Stimulated activated CD8-positive, alpha-beta memory T cell treated with anti-CD3 and anti-CD28 coated beads, Interleukin-15, amount 100 ng/mL, for 4 hours (primary cell): ENCODE measurements at regions not wholly inside any gene's neighbourhood (a gene's known extent, or its start where the extent isn't known, plus 50 kb on each side); places are given as distances from the start of the nearest gene placed in this dataset.

Source experiments
- DNase-seq, 2 donors: peaks; one replicate each; pipeline ENCODE4 v3.0.0-alpha.2; 2020; ENCODE audit warnings: low read depth in 2 of 2

DNA sequence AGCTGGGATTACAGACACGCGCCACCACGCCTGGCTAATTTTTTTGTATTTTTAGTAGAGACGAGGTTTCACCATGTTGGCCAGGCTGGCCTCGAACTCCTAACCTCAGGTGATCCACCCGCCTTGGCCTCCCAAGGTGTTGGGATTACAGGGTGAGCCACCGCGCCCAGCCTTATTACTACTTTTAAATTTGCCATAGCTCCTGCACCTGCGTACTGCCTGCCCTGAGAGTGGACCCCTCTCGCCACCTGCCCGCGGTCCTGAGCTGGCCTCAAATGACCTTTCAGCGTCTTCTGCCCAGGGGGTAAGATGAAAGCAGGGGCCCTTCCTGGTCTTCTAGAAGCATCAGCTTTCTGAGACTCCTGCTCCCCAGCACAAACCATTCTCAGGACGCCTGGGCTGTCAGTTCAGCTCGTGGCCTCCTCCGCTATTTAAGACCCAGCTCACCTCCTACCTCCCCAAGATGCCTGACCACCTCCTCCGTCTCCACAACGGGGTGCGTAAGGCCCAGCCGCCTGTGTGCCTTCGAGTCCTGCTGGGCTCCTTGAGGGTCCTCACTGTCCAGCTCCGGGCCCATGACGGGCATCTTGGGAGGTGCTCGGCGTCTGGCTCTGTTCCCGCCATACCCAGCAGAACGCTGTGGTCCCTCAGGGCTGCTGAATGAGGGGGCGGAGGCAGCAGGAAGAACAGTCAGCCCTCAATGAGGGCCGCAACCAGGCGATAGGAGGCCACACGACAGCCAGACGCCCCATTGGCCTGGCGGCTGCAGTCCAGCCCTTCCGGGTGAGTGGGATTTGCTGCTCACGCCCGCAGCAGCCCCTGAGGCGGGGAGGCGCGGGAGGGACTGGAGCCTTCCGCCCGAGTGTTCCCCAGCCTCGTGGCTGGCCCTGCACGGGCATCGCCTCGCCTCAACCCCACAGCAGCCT, 266.6 kb downstream of the TFCP2L1 start:
- DNase-seq, result no peak

DNA sequence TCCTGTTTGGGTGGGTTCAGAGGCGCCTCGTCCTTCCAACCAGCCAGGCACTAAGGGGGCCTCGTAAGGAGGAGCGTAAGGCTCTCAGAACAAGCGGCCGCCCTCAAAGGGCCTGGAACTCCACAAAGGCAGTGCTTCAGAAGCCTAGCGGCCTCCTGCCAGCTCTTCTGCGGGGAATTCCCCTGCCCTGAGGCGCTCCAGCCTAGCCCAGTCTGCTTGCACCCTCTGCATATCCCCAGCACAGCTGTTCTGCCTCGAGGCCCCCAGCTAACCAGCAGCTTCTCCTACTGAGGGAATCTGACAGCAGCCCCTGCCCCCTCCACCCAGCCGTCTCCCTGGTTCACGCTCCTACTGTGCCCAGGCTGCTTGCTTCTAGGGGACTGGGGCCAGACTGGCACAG, 265.9 kb downstream of the TFCP2L1 start:
- no peak for DNase-seq

DNA sequence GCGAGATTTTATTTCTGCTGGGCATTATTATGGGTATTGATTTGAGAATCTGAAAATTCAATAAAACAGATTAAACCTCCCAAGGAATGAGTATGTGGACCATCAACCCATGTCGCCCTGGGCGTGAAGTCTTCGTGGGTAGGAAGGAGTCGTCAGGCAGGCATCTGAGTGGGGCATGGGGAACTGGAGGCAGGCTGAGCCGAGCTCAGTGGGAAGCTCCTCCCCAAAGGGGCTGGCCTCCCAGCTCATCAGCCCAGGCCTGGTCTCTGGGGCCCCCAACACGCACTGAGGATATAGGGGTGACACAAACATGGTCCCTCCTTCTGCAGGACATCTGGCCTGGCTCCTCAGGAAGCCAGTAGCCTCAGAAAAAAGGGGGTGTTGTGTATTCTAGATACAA, 265.2 kb downstream of the TFCP2L1 start:
- no peak for DNase-seq

DNA sequence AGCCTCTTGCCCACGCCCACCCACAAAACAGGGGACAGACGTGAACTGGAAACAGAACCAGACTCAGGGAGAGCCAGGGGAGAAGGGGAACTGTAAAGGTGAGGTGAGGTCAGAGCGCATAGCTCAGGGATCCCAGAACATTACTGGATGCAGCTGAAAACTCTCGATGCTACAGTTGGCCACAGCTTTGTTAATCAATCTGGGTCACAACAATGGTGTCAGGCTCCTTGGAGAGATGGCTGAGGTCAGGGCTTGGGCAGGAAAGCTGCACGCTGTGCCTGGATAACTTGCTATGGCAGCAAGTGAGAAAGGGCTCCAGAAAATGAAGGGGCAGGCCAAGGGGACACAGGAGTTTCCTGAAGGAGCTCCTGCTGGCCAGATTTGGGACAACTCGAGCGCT, 263.3 kb downstream of the TFCP2L1 start:
- DNase-seq, result no peak

DNA sequence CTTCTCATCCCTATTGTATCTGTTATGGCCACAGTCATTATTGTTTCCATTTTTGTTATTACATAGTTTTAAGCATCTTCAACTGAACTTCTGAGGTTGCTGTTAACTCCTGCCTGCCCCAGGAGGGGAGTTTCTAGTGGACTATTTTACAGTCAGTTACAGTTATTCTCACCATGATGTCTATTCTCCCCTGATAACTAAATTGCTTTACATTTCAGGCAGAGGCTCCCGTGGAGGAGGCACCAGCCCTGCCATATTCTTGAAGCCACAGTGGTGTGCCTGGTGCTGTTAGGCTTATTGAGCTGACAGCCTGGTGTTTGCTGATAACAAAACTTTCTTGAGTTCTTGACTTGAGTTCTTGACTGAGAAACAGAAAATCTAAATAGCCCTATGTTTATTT, 256.4 kb downstream of the TFCP2L1 start:
- DNase-seq, result no peak

DNA sequence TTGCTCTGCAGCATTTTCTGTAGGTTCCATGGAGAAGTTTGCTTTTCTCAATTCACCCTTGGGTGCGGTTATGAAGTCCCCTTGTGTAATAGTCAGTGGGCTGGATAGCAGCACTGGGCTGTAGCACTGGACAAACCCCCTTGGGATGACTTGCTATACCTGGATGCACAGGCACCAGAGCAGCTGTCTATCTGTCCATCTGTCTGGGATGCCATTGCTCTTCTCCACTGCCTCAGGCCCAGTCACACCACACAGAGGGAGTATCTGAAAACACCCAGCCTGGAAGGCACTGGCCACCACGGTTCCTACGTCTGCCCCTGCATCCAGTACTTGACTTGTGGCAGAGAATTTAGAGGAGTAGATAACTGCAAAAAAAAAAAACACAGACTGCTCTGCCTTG, 254.5 kb downstream of the TFCP2L1 start:
- no peak for DNase-seq

DNA sequence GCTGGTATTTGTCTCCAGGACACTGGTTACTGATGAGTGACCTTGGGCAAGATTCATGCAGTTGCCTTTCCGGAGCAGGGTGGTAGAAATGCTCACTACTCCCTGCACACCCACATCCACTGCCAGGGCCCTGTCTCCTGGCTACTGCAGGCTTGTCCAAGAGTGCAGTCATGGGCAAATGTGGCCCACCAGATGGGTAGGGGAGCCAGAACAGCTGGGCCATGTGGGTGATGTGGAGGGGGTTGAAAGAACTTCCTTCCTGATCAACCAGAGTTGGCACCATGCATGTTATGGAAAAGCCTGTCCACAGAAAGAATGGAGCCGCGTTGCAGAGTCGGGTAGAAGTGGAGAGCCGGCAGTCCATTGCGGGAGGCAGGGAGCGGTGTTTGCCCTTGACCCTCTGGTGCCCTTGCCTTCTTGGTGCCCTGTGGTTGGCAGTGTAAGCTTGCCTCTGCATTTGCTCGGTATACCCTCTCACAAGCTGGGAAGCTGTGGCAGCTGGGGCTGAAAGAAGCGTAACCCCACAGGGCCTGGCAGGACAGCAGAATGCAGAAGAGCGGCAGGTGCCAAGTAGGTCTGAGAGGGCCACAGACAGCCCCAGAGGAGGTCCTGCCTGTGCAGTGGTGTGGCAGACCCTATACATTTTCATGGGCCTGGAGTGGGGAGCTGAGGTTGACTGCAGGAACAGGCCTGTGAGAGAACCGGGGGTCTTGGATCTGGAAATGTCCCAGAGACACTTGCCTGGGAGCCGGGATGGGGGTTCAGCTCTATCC, 253.2 kb downstream of the TFCP2L1 start:
- DNase-seq, result no peak

DNA sequence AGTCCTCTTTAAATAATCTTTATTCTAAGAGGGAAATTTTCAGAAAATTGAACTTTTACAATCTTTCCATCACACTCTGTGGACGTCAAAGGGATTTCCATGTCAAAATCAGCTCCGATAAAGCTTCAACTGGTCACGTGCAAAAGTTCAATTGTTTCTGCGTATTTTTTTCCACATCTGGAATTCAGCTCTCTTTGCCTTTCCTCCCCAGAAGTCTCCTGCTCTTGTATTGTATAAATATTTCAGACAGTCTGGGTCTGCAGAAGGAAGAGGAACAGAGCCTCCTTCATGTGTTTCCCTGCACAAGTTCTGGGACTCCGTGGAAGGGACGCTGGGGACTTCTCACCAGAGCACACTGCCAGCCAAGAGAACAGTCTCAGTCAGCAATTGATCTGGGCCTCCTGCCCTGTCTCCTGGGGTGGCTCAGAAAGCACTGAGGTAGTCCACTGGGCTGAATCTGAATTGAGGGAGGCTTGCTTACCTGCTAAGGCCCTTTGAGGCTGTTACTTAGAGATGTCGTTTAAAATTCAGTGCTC, 251.5 kb downstream of the TFCP2L1 start:
- no peak for DNase-seq

DNA sequence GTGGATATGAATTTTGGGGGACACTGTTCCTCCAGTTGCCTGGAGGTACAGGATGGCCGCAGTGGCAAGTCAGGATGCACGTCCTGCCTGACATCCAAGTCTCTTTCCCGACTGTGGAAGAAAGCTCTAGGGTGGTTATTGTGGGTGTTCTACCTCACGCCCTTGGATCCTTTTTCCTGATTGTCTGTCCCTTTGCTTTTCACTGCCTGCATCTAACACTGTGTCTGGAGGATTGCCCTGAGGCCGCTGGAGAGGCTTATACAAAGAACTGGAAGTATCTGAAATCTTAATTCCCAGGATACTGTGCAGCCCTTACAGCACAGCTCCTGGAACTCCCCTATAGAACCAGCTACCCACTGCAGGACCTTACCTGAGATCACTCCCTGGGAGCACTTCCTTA, 250.5 kb downstream of the TFCP2L1 start:
- DNase-seq, result no peak

DNA sequence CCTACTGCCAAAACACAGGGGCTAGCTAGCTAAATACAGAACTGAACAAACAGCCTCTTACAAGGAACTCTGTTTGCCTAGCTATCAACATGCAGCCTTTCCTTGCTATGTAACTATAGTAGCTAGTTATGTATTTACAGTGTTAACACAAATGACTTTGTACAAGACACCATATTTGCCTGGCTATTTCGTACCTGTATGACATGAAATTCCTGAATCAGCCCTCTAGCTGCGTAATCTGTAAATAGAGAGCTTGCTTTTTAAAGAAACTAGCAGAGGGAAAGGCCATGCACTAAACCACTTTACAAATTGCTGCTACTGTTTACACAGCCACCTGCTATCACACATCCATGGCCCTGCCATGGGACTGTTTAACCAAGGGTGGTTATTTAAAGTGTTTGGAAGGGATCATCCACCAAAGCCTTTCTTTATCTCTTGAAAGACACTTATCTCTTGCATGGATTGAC, 248.7 kb downstream of the TFCP2L1 start:
- DNase-seq, result no peak

DNA sequence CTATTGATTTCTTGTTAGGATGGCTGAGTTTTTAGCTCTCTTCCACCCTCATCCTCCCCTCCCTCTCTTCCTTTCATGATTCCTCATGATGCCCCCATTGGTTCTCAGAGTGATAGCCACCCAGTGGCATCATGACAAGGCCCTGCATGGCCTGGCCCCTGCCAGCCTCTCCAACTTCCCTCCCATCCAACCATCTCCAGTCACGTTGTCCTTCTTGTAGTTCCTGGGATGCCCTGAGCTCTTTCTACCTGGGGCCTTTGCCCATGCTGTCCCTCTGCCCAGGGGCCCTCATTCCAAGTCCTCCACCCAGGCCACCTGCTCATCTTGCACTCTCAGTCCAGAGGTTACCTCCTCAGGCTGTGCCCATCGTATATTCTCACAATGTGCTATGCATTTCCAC, 247.5 kb downstream of the TFCP2L1 start:
- no peak for DNase-seq

DNA sequence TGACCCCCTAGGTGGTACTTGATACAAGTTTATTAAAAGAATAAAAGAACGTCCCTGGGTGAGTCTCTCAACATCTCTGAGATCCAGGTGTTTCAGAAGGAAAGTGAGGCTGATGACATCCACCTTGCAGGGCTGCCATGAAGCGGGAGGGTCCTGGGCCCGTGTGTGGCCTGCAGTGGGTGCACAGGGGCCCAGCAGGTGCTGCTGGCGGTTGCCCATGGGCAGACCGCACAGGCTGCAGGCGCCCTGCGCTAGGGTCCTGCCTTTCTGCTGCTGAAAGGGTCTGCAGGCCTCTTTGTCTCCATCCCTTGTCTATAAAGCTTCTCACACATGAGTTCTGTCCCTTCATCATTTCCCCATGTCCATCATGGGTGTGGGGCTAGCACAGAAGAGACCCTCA, 247.0 kb downstream of the TFCP2L1 start:
- no peak for DNase-seq

DNA sequence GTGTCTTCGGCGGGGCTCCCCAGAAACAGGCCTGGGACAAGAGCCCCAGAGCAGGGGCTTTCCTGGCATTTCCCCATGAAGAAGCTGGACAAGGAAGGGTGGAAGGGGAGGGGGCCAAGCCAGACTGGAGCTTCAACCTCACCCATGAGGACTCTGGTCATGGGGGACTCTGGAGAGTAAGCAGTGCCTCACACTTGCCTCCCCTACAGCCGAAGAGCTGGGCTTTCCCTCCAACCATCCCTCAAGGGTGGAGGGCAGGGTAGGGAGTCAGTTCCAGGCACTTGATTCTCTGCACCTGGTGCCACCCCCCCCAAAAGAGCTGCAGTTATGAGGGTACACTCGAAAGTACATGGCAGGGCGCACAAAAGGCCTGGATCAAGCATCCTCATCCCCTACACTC, 246.6 kb downstream of the TFCP2L1 start:
- no peak for DNase-seq

DNA sequence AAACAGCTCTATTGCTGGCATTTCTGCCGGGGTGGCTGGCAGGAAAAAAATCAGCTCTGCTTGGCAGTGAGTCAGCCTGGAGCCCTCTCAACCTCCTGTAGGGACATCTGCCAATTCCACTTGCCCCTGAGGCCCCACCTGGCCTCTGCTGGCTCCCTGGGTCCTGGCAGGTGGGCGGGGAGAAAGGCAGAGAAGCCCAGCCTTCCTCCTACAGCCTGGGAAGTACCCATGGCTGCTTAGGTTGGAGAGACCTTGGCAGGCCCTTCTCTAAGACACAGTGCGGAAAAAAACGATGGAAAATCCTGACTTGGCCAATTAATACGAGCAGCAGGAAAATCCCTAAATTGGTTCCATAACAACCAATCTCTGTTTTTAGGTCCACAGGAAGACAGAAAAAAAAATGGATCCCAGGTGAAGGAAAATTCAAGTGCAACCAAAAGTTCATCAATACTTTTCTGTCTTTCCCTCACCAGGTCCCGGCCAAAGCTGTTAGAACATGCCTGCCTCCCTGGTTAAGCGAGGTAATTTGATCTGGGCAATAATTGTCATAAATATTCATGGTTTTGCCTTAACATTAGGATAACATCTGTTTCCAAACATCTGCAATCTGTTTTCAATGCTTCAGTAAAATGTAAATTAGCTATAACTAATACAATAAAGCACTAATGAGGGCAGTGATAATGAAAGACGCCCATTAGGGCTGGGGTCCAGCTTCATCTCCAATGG, 245.9 kb downstream of the TFCP2L1 start:
- DNase-seq, result no peak

DNA sequence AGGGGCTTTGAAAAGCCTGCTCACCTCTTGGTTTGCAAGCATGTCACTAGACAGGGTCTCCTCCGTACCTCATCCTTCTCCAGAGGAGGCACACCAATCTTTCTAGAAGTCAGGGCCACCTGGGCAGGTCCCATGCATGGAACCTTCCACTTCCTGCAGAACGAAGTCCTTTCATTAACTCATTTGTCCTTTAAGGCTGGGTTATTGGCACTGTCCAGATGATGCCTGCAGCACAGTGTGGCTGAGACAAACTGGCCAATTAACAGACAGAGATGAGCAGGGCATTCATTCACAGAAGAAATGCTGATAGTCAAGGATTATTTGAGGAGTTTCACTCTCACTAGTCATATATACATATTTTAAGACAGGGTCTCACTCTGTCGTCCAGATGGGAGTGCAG, 245.3 kb downstream of the TFCP2L1 start:
- no peak for DNase-seq

DNA sequence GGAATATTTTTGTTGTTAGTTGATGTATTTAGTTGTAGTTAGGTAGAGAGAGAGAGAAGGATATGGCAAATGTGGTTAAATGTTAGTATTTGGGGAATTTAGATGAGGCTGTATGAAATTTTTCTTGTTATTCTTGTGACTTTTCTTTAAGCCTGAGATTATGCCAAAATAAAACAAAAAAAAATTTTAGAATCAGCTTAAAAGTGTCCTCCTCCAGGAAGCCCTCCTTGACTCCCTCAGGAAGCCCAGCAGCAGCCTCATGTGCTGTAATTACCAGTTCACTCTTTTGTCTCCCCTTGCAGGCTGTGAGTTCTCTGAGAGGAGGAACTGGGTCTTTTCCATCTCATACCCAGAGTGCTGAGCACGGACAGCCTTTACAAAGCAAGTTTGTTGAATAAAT, 243.5 kb downstream of the TFCP2L1 start:
- no peak for DNase-seq

DNA sequence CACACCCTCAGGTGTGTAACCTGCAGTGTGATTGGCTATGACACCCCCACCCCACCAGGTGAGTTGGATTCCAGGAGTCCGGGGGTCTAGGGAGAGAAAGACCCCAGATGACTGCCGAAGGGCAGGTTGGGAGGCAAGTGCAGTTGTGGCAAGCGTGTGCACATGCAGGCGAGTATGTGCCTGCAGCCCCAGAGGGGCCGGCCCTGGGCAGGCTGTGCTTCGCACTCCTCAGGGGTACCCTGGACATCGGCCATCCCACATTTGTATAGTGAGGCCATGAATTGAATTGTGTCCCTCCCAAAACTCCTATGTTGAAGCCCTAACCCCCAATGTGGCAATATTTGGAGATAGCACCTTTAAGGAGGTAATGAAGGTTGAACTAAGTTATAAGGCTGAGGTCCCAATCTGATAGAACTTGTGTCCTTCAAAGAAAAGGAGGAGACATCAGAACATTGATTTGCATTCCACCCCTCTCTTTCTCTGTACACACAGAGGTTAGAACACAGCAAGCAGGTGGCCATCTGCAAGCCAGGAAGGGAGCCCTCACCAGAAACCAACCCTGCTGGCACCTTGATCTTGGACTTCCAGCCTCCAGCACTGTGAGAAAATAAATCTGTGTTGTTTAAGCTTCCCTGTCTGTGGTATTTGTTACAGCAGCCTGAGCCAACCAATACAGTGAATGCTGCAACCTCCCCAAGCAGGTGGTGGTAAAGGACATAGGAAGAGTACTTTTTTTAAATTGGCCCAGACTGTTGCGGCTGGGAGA, 241.8 kb downstream of the TFCP2L1 start:
- no peak for DNase-seq

DNA sequence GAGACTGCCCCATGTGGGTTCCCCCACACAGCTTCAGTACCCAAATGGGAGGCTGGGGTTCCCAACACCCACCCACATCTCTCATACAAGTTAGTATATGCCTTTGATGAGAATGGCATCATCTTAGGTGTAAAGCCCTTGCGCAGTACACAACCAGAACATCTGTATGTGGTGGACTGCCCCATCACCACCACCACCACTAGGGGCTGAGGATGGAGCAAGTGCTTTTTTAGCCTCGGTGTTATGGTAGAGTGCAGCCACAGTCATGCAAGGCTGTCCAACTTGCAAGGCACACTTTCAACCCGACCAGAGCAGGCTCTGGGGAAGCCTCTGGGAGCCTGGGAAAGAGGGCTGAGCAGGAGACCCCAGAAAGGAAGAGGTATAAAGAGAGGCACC, 241.2 kb downstream of the TFCP2L1 start:
- DNase-seq, result no peak

DNA sequence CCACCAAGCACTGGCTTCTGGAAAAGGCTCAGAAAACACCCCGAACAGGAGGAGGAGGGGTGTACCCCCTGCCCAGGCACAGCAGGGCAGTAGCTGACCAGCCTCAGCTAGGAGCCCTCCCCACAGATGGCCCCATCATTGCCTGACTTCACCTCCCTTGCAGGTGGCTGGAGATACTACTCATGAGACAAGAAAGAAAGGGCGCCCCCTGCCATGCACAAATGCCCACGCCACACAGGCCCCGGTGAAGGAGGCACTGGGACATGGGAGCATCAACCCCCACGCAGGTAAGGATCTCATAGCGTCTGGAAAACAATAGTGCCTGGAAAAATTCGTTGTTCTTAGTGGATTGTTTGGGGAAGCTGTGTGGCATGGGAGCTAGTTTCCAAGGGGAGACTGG, 240.6 kb downstream of the TFCP2L1 start:
- DNase-seq, result no peak

DNA sequence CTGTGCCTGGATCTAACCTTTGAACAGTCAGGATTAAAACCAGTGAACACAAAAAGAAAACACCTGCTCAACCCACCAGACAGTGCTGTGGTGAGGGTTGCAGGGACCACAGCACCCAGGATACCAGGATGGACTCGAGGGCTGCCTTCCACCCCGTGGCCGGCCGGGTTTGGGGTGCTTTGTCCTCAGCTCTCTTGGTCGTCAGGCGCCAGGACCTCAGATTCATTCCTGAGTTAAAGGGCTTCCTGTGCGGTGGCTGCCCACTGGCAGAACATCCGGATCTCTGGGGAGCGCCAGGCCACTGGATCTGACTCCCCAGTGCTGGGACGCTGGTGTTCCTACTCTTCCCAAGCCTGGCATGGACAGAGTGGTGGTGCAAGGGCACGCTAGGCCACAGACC, 239.8 kb downstream of the TFCP2L1 start:
- DNase-seq, result no peak

DNA sequence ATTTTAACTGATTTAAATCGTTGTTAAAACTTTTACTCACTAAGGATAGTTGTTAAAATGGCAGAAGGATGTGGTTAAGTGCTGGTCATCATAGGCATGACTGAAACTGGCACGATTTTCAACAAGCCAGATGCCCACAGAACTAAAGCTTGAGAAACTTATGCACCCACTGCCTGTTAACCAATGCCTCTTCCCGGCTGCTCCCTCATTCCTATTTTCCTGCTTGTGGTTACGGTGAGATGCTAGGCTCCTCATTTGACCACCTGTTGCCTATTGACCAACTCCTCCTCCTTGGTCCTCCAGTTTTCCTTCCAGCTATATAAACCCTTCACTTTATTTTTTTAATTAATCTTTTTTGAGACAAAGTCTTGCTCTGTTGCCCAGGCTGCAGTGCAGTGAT, 238.7 kb downstream of the TFCP2L1 start:
- DNase-seq, result no peak
